8988T (cell line): ENCODE measurements at regions not wholly inside any gene's neighbourhood (a gene's known extent, or its start where the extent isn't known, plus 50 kb on each side); places are given as distances from the start of the nearest gene placed in this dataset.
A peak's percentile ranks its signal among the peaks of the same experiment; 100 is the strongest.

ENCODE experiments used
- DNase-seq: peaks from one replicate; pipeline ENCODE4 v3.0.0; 2011

GRCh38 chr2:165033402-165033801, 78.1 kb upstream of the SLC38A11 start:
- DNase-seq, result no peak

DNA sequence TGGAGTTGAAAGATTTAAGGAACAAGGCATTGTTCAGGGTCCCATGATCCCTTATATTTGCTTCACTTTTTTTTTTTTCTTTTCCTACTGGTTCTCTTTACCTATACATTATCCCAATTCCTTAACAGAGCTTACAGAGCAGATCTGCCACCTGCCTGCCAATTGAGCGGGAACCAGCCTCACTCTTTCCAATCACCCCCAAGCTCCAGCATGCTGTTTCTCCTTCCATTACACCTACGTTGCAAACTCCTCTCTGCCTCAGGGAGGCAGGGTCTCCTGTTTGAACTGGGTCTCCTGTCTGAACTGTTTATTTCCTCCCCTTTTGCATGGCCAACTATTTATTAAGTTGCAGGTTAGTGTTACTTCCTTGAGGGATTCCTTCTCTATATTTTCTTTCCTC, 77.2 kb upstream of the SLC38A11 start:
- no peak for DNase-seq

DNA sequence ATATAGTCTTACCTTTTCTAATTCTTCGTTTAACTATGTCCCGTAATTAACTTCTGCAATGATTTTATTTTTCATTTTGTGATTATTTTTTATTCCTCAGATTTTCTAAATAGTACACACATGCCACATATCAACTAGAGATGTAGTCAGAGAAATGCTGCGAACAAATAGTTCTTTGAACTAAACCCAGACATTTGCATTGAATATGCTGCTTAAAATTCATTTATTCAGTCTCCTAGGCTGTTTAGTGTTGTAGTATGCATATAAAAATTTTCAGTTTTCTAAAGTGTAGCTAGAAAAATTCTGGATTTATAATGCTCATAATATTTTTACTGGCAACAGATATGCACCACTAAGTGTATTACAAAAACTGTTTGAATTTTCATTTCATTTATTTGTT, 68.9 kb upstream of the SLC38A11 start:
- DNase-seq, result no peak

DNA sequence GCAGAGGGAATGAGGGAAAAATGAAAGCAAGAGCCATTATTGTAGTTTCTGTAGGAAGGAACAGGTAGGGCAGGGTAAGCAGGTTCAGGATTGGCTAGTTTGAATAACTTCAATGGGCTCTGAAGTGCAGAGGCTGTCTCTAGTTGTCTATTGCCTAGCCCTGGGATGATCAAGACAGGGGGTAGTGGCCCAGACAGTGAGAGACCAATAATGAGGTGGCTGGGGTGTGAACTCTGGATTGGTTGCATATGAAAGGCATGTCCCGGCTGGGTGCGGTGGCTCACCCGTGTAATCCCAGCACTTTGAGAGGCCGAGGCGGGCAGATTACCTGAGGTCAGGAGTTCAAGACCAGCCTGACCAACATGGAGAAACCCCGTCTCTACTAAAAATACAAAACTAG, 67.5 kb upstream of the SLC38A11 start:
- DNase-seq, result no peak

DNA sequence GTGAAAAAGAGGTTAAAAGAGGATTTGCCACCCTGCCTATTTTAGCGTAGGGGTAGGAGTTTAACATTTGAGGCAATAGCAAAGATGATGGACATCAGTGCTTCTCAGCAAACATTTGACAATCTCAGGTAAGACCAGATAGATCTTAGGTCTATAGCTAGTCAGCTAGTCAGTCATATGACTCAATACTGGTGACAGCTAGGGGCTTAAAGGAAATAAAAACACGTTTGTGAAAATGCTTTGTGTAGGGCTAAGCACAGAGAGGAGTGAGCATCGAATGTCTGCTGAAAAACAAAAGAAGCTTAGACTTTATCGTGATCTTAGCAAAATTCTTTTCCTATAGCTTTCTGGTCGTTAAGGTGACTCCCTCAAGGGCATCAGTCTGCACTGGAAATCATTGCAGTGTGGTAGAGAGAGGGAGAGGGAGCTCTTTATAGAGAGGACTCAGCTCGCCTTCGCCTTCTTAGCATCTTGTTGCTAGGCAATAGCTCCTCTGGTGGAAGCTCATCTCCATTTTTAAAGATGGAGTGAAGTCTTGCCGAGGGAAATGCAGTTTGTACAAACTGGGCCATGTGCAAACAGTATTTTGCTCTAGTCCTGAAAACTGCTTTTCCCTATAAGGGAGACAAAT, 62.8 kb upstream of the SLC38A11 start:
- no peak for DNase-seq

DNA sequence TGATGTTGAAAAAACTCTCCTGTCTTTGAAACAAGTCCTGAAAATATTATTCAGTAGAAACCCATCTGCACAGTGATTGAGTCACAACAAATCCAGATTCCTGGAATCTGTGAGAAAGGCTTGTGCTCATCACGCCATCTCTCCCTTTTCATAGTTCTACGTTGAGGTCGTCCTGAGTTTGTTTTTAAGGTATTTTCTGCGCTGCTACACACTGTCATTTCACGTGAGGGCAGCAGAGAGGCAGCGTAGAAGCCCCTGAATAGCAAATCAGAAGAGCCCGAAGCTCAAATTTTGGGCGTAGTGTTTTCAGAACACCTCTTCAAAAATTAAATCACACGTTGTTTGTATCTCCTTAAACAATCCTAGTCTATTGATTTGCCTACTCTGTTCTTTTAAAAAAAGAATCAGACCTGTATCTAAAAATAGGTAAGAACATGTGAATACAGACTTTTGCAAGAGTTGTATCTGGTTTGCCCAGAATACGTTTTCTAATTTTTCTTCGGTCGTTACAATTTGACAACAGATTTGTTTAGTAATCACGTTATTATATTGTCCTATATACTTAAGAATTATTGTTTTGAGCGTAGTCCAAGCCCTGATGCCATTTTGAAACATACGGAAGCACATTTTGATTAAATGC, 61.6 kb upstream of the SLC38A11 start:
- no peak for DNase-seq

GRCh38 chr2:165015052-165015642, 59.8 kb upstream of the SLC38A11 start:
- DNase-seq, result peak; percentile 18

- no peak for DNase-seq
Measured at GRCh38 chr2:165013944-165014619, 58.8 kb upstream of the SLC38A11 start.

GRCh38 chr2:165011199-165011598, 55.9 kb upstream of the SLC38A11 start:
- DNase-seq, result no peak

DNA sequence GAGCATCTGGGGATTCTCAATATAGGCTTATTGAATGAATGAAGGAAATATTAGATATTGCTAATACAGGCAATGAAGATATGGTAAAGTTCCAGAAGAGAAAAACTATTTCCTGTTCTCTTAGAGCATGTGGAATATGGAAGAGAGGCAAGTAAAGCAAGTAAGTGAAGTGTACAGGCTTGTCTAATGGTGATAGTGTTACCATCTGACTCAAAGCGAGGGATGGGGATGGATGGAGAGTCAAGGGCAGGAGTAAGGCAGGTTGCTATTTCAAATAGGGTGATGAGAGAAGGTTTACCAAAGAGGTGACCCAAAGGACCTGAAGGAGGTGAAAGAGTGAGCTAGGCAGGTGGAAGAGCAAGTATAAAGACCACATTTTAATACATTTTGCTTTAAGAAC, 55.2 kb upstream of the SLC38A11 start:
- no peak for DNase-seq

DNA sequence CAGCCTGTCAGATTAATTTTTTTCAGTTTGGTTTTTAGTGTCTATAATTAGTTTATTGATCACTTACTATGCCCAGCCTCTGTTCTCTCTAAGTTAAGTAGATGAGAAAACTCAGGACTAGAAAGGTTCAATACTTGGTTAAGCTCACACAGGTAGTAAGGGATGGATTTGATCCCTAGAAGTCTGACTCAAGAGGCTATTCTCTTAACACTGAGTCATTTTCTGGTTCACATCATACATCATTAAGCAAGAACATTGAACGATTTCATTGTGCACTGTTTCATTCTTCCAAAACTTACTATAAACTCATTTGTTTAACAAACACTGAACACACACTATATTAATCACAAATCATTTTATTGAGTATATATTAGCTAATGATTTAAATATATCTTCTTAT, 54.1 kb upstream of the SLC38A11 start:
- DNase-seq, result no peak

DNA sequence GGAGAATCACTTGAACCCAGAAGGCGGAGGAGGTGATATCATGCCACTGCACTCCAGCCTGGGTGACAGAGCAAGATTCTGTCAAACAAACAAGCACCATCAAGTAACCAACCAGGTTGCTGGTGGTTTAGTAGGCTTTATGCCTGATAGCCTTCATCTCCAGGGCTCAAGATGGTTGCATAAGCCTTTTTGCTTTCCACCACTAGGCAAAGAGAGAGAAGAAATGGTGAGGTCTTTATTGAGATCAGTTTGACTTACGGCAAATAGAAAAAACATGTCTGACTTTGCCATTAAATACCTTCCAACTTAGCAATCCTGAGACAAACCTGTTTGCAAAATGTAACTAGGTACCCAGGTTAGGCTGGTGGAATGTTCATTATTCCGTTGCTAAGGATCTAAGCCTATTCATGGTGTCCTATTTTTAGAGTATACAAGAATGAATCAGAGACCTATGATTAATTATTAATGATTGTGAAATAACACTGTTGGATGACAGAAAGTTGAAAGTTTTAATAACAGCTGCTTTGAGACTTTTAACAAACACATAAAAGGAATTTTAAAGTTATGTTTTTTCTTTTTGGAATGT, 53.5 kb upstream of the SLC38A11 start:
- no peak for DNase-seq

DNA sequence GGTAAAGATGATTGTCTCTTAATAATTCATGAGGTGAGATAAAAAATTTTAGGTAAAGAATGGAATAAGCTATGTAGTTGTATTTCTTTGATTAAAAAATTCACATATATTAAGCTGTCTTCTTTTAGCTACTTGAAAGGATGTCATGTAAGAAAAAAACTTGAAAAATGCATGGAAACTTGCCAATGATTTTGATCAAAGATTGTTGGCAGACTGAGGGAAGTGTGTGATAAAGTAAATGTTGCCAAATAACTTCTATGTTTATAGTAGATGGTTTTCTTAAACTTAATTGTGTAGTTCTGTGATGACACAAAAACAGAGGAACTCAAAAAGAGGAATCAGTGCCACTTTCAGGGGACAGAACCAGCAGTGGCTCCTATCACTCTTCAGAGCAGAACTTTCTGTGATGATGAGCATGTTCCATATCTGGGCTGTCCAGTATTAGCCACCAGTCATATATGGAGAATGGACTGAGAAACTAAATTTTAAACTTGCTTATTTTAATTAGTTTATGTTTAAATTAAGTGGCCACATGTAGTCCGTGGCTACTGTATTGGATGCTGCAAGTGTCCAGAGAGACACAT, 51.9 kb upstream of the SLC38A11 start:
- no peak for DNase-seq
